Hematopoietic multipotent progenitor cell treated with erythropoietin and hydrocortisone succinate and interleukin-3 and kit ligand, for 15 days (in vitro differentiated cells): ENCODE measurements at regions not wholly inside any gene's neighbourhood (a gene's known extent, or its start where the extent isn't known, plus 50 kb on each side); places are given as distances from the start of the nearest gene placed in this dataset.

Source experiments
- DNase-seq: peaks from one replicate; pipeline ENCODE4 v3.0.0-alpha.2; 2015; ENCODE audit warnings: low spot score

DNA sequence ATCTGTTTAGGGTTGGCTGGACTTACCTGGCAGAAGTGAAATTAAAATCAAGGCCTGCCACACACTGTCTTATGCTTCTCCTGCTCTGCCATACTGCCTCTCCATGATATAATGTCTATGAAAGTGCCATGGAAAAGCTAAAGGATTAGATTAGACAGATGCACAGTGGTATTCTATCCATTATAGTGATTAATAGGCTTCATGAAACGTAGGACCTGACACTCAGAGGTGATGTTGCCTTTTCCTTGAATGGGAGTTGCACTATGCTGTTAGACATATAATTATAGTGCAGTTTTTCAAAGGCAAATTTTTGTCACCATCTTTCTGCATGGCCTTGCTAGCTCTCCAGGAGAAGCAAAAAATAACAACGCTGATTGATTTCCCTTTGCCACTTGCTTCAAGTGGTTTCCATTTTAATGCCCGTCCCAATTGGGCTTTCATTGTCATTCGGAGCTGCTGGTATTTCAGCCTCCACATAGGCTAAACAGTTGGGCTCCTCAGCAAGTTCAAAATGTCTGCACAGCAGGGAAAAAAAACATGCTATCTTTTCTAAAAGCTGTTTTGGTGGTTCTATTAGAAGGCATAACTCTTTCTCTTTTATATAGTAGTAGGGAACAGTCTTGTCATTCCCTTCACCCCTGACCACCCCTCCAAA is 502.8 kb upstream of the GOT2 start:
- DNase-seq = no peak

DNA sequence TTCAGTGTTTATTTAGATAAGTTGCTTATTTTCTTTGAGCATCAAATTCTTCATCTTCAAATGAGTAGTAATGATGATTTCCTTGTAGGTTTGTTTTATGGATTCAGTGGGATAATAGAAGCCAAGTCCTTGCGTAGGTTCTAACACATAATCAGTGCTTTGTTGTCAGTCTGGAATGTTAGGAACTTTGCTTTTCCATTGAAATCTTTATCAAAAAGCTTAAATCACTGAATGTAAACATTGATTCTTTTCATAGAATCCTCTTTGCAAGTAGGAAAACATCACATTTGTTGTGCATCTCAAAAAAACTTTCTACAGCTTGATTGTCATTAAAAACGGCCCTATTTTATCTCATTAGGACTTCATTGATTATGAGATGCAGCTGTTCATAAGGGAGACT is 490.3 kb upstream of the GOT2 start:
- DNase-seq = no peak

DNA sequence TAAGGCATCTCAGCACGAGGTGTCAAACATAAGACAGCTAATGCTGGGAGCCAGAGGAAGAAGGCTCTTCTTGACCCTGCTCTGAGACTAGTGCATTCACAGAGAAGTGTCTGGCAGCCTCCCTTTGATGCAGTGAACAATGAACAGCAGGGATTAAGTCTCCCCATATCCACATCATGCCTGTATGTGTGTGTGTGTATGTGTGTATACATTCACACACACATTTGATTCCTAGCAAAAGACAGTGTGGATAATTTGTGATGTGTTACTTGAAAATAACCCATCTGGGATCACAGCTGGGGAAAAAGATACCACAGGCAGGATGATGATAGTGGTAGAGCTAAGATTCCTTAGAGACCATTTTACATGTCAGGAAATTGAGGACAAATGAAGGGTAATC is 485.9 kb upstream of the GOT2 start:
- no peak for DNase-seq

DNA sequence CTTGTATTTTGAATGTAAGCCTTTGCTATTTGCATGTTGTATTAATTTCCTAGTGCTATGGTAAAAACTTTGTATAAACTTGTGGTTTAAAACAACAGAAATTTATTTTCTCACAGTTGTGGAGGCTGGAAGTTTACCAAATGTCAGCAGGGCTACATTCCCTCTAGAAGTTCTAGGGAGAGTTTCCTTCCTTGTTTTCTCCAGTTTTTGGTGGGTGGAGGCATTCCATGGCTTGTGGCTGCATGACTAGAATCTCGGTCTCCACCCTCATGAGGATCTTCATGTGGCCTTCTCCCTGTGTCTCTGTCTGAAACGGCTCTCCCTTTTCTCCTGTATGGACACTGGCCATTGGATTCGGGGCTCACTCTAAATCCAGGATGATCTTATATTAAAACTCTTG is 482.2 kb upstream of the GOT2 start:
- no peak for DNase-seq

DNA sequence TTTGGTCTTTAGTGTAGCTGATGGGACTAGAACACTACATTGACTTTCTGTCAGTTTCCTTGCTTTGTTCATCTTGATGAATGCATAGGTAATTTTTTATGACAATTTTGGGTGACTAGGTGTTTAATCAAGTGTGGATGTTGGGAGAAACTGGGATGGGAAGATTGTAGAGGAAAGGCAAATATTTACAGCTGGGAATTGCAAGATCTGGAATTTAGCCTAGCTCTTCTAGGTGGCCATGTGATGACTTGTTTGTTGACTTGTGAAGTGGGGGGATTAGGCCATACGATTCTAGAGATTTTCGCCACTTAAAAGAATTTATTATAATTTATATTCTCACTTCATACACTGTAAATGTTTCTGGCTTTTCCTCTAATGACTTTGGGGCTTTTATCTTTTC is 480.3 kb upstream of the GOT2 start:
- DNase-seq = no peak

DNA sequence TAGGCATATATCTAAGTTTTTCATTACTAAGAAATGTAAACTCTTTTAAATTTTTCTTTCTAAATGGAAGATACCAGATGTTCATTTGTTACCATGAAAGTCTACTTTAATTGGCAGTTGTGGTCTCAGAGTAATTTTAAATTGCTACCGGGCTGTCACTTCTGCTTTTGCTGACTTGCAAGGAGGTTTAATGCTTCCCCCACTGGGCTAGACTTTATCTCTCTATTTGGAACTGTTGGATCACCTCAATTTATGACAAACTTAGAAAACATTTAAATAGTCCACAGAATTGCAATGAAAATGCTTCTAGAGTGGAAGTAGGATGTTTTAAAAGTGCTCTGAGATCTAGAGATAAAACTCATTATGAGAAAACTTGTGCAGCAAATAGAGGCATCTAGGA is 479.8 kb upstream of the GOT2 start:
- DNase-seq = no peak

DNA sequence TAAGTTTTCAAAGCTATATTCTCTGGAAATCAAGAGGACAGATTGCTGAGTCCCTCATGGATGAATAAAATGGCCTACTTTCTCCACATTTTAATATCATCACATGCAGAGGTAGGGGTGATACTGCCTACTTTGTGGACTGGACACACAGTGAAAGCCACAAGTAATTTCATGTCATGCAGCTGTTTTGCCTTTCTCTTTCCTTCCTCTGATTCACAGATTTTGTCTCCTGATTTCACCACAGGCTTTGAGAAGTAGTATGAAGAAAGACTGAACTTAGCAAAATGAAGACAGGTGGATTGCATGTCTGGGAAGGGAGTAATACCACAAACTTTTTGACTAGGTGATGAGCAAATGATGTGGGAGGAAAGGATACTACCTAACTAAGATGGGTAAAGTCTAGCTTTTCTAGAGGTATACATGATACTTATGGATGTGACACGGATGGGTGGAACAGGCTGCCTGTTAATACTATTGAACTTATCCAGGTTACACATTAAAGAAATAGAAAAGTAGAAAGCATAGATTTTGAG is 478.4 kb upstream of the GOT2 start:
- no peak for DNase-seq

DNA sequence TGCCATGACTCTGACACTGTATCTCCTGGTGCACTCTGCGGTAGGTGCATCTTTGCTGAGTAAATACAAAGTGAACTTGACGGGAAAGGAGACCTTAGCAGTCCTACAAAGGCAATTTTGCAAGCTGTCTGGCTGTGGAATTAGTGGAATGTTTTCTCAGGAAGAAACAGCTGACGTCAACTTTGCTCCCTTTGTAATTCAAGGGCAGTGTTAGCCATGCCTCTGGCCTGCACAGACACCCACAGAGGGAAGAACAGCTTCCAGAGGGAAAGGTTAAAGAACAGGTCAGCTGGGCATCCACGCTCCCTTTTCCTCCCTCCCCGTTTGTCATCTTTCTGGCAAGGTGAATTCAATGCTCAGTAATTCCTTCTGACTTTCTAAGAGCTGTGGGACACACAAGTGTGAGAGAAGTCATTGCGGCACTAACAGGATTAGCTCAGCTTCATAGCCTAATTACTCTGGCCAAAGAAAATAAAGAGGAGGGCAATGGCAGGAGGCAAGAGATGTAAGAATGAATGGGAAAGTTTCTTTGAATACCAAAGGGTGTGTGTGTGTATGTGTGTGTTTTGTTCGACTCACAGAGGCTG is 476.9 kb upstream of the GOT2 start:
- no peak for DNase-seq

DNA sequence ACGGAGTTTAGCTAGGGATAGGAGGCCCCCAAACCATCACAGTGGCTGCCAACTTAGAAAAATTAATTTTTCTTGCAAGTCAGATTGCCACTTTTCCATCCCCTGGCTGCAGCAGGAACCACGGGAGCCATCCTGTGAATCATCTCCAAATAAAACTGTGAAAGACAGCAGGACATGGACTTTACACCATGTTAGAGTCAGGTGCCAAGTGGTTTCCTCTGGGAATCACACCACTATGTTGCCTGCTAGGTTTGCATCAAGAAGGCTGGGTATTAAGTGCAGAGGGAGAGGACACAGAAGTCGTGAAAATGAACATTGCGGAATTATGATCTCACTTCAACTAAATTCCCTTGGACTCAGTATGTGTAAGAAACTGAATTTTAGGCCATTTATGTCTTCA is 471.3 kb upstream of the GOT2 start:
- DNase-seq = no peak

DNA sequence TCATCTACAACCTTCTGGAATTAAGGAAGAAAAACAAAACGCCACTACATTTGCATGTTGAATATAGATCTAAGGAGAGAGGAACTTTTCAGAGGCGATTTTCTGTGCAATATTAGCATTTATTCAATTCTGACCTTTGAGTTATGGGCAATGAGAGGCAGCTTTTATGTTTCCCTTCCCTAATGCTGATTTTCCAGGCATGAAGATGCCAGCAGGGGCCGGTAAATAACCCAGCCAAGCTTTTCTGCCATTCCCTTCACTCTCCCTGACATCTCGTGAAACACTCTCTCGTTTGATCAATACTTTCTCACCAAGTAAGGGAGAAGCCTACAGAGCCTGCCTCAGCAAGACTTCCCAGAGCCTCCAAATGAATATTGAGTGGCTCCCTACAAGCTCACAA is 470.5 kb upstream of the GOT2 start:
- no peak for DNase-seq

DNA sequence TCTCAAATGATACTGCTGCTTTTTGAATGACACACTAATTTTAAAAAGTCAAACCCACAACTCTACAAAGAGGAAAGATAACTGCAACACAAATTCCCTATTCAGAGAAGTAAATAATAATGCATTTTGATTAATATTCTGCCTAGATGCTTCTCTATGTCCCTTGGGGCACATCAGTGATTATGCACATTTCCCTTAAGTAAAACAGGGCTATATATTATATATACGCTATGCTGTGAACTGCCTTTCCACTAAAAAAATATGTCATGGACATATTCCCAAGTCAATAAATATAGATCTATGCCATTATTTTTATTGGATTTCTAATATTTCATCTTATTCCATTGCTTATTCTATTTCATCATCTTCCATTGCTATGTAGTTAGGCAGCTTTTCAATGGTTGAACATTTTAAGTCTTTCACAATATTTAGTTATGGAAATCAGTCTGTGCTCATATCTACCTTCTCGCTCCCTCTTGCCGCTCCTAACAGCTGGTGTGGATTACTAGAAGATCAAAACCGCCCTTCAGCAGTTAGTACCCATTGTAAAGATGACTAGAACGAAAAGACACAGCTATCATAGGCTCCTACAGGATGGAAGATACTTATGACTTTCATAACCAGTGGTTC is 468.2 kb upstream of the GOT2 start:
- DNase-seq = no peak

DNA sequence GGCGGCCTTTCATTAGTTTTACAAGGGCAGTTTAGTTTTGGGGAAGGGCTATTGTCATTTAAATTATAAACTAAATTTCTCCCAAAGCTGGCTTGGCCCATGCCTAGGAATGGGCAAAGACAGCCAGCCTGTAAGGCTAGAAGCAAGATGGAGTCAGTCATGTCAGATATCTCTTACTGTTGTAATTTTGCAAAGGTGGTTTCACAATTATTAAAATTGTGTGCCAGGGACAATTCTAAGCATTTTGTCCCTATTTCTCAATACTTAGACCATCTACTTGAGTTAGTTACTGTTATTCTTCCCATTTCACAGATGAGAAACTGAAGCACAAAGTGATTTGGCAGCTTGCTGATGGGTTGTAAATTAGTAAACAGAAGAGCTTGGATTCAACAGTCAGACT is 467.7 kb upstream of the GOT2 start:
- no peak for DNase-seq

DNA sequence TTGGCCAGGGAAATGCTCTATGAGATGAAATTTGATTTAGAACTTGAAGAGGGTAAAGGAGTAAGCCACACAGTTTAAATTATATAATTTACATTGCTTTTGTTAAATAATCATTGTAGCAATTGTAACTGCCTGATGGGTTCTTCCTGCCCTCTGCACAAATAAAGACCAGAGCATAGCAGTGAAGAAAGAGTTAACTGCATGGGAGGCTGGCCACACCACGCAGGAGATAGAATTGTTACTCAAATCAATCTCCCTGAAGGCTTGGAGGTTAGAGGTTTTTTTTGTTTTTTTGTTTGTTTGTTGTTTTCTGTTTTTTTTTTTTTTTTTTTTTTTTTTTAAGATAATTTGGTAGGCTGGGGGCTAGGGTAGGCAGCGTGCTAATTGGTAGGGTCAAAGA is 467.0 kb upstream of the GOT2 start:
- DNase-seq = no peak

DNA sequence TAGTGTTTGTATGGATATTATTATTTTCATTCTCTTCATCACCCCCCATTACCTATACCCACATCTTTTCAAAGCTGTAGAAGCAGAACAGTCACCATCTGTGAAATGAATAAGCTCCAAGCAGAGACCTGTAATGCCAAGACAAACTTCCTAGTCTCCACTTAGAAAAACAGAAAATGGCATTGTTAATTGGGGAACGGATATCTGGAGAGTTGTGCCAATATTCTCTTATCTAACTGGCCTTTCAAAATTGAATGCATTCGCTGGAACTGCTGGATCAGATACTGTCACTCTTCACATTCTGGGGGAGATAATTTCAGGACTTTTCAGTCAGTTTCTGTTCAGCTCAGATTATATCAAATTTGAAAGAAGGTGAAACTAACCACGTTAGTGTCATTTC is 464.4 kb upstream of the GOT2 start:
- no peak for DNase-seq

DNA sequence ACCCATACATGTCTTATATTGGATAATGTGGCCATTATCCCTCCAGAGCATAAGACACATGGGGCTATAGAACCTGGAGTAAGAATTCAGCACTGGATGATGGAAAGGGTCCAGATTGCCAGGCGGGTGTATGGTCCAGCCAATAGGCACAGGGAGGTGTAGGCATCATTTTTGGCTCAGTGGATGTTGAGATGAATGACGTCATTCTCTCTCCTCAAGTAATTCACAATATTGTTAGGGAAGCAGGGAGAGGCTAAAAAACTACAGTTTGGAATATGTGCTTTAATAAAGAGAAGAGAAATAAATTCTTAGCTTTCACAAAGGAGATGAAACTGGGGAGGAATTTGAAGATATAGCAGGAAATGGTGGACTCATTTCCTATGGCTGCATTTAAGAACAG is 461.1 kb upstream of the GOT2 start:
- DNase-seq = no peak

DNA sequence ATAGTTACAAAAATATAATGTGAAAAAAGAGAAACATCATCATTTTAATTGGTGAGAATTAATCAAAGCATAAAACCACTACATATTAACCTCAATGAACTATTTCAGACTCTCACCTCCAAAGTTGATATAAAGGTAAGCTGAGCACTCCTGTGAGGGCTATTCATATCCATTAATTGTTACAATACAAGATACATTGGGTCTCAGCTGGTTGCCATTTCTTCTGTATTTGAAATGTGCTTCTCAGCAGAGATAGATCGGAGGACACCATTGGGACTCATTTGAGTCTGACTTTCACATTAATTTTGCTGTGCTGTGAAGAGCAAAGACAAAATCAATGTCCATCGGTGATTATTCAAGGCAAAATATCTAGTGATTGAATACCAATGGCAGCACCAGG is 459.5 kb upstream of the GOT2 start:
- no peak for DNase-seq

DNA sequence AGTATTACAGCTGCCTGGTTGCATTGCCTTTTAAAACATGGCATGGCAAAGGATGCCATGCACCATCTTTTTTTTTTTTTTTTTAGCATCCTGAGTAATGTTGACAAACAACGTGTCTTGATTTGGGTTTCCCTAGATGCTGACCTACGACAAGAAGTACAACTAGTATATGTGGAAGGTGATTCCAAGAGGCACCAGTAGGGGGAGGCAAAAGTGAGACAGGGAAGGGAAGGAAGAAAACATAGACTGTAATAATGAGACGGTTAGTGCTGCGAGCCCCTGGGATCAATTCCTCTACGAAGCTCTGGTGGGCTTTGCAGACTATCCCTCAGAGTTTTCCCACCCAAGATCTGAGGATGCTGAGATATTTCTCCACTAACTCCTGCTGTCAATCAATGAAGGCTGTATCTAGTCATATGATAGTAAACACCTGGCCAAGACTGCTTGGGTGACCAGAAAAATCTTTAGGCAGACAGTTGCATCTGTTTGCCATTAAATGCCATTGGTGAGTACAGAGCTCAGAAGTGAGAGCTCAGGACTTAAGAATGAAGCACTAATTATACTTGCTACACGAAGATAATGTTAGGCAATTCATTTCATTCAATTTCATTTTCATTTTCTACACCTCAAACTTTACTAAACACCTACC is 458.6 kb upstream of the GOT2 start:
- DNase-seq = peak; percentile 3

DNA sequence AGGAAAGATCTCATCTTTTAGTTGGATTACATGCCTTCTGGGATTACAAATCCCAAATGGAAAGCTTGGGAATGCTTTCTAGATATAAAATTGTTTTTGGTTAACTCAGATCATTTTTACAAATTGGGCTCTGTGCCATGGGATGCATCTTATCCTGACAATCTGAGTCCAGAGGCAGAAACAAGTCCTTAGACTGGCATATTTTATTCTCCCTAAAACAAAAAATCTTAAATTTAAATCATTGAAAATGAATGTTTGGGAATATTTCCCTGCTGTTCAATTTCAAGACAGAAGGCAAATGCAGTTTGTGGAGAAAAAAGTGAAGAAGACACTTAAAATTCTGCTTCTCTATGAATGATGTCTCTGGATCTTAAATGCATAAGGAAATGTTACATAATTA is 456.6 kb upstream of the GOT2 start:
- no peak for DNase-seq

DNA sequence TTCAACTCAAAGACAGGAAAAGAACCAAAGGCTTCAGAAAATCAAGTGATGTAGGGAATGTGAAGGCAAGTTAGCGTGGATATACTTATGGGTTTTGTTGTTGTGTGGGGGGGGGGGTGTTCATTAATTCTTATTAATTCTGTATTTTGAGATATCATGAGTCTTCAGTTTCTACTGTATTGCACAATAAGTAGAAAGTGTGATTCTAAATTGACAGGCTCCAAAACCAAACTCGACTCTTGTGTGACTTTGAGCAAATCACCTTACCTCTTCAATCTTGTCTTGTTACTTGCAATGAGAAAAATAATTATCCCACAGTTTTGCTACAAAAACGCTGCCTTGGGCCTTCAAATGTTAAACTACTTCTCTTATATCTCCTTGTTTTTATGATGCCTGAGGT is 453.9 kb upstream of the GOT2 start:
- no peak for DNase-seq

DNA sequence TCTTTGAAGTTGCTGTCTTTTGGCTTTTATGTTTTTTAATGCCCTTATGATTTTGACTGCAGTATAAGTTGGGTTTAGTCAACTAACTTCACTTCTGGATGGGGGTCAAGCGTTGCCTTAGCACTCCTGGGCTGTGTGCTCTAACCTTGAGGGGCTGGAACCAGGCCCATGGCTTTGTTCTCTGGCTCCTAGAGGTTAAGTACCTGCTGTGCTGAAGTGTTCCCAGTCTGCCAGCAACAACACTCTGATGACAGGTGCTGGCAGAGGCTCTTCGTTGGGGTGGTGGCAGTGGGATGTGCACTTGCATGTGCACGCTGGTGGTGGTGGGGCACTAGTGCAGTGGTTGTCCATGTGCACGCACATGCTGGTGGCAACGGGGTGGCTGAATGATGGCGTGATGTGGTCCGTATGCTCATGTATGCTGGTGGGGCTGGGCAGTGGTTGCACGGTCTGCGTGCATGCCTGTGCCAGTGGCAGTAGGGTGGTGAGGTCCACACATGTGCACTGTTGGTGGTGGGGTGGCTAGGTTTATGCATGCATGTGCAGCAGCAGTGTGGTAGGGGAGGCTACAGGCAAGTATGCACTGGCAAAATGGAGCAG is 447.8 kb upstream of the GOT2 start:
- no peak for DNase-seq

DNA sequence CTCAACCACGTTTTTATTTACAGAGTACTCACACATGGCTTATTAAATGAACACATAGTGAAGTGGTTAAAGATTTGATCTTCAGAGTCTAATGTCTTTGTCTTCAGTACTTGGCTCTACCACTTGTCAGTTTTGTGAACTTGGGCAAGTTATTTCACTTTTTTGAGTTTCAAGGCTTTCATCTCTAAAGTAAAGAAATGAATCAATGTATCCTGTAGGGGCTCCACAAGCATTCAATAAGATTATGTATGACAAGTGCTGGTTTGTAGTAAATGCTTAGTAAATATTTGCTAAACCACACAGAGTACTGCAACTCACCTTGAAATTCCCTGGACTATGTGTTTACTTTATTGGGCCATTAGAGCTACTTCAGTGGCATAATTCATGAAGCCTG is 446.0 kb upstream of the GOT2 start:
- DNase-seq = no peak

DNA sequence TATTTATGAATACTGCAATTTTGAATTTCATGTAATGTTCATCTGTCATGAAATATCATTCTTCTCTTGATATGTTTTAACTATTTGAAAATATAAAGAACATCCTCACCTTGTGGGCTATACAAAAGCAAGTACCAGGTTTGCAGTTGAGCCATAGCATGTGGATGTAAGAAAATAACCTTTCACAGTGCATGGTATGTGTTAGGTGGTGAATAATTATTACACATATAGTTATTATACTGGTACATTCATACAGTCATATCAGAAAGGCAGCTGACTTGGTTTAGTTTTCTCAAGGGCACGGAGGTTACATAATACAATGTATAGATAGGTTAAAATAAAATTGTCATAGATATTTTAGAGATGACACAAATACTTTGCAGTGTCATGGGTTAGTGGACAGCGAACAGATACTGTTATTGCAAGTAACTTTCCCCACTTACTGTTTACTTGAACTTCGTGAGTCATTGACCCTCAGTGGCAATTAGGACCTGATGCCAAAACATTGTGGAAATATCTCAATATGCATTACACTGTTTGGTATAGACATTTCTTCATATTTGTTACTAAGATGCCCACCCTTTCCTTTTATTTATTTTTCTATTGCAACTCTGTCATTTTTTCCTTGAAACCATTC is 445.4 kb upstream of the GOT2 start:
- no peak for DNase-seq
